ENCODE measurements at regions not wholly inside any gene's neighbourhood (a gene's known extent, or its start where the extent isn't known, plus 50 kb on each side); places are given as distances from the start of the nearest gene placed in this dataset.

- Histone ChIP-seq H3K9me3 (replicated peaks; ENCODE audit: control insufficient read depth, insufficient read depth, low read length) (no peaks in the 10 kb centered on the region), H2AFZ (ENCODE audit: control insufficient read depth, low read depth, low read length) (no peak overlapping the region), H3K27ac (ENCODE audit: control insufficient read depth, insufficient read depth) (no peak overlapping the region), H3K9ac (ENCODE audit: control insufficient read depth, insufficient read depth, low read length) (no peak overlapping the region), H3K4me1 (ENCODE audit: control insufficient read depth, insufficient read depth, low read length) (no peaks in the 10 kb centered on the region), H3K79me2 (ENCODE audit: control insufficient read depth, insufficient read depth, low read length) (no peaks in the 10 kb centered on the region), H3K36me3 (ENCODE audit: control insufficient read depth in 2 of 2, insufficient read depth in 2 of 2, low read length in 1 of 2) (no peaks in the 10 kb centered on the region), H4K20me1 (ENCODE audit: control insufficient read depth, insufficient read depth) (no peaks in the 10 kb centered on the region), H3K4me3 (no peak overlapping the region), H3K27me3 (replicated peaks in 1 of 2; ENCODE audit: control insufficient read depth in 2 of 2, insufficient read depth in 2 of 2, low read length in 1 of 2) (no peaks in the 10 kb centered on the region), H3K4me2 (ENCODE audit: control insufficient read depth, insufficient read depth) (no peak overlapping the region)
- no TSS peak for BruUV-seq (replicated peaks)
- intact Hi-C loops (cut with micrococcal nuclease; ENCODE audit: unreplicated experiment), result no loop called here
- 5% methylated on average over 1 of the region's 1 CpG for WGBS (ENCODE audit: insufficient coverage, insufficient replicate concordance, low lambda C conversion rate, missing lambda C conversion rate)
- ATAC-seq, result no peak
- DNase-seq (ENCODE audit: low read depth, low spot score), result no peak
- RAD21 ChIA-PET (ENCODE audit: unreplicated experiment), result no interaction called here
- no peak for TF ChIP-seq HCFC1 (IDR thresholded peaks at IDR 0.05; ENCODE audit: low read length)
- no peak for TF ChIP-seq MAX (IDR thresholded peaks at IDR 0.05; ENCODE audit: low read depth, low read length)
- no peak for TF ChIP-seq ZBTB40 (IDR thresholded peaks at IDR 0.05; ENCODE audit: borderline replicate concordance)
- TF ChIP-seq ZNF622 (IDR thresholded peaks at IDR 0.05), result no peak
- no peak for TF ChIP-seq ZNF24 (IDR thresholded peaks at IDR 0.05)
- no peak for TF ChIP-seq ZNF207 (IDR thresholded peaks at IDR 0.05; ENCODE audit: borderline replicate concordance)
- TF ChIP-seq ZNF687 (IDR thresholded peaks at IDR 0.05), result no peak
- TF ChIP-seq RCOR1 (conservative IDR thresholded peaks at IDR 0.05; ENCODE audit: low read depth, low read length), result no peak
- TF ChIP-seq MXI1 (IDR thresholded peaks at IDR 0.05; ENCODE audit: low read depth, low read length), result no peak
- POLR2A ChIA-PET, result no interaction called here
- SMC1A ChIA-PET (ENCODE audit: uncharacterized antibody, unreplicated experiment), result no interaction called here
- CTCF ChIA-PET, result no interaction called here
- in situ Hi-C loops (cut with MboI), result no loop called here
- FAIRE-seq, result no peak
Observed at GRCh38 chr2:234725528-234726264, 226.1 kb upstream of the SH3BP4 start.
